Activated CD4-positive, alpha-beta T cell treated with anti-CD3 and anti-CD28 coated beads, Interleukin-2, amount 10 ng/mL, durations not matched to agents 7 days and 5 days (primary cell): ENCODE measurements at regions not wholly inside any gene's neighbourhood (a gene's known extent, or its start where the extent isn't known, plus 50 kb on each side); places are given as distances from the start of the nearest gene placed in this dataset.
"Not testable (repeated sequence)": the region's sequence is repeated elsewhere in the genome, so short reads cannot be mapped to it uniquely, and the experiment has no call there.

Experiments used
- CTCF ChIA-PET: fragments of 350-600 bp; sonication (Branson Sonifier 250); formaldehyde crosslinking; loops from one replicate; lab custom pipeline; 2021; ENCODE audit warnings: antibody characterized with exemption; lab: Charles Lee
- POLR2A ChIA-PET: fragments of 350-600 bp; sonication (Branson Sonifier 250); formaldehyde crosslinking; loops from one replicate; lab custom pipeline; 2021; ENCODE audit warnings: antibody characterized with exemption; lab: Charles Lee
- DNase-seq: peaks from one replicate; pipeline ENCODE4 v3.0.0-alpha.2; 2020
- H3K27ac Mint-ChIP-seq: one replicate; pipeline ENCODE4 v1.8.0; 2021; ENCODE audit warnings: mild to moderate bottlenecking, moderate library complexity, mixed read lengths
- H3K27me3 Mint-ChIP-seq: one replicate; pipeline ENCODE4 v1.8.0; 2021; ENCODE audit warnings: mixed read lengths
- H3K36me3 Mint-ChIP-seq: one replicate; pipeline ENCODE4 v1.8.0; 2021; ENCODE audit warnings: low read depth, mixed read lengths
- H3K4me1 Mint-ChIP-seq: one replicate; pipeline ENCODE4 v1.8.0; 2021; ENCODE audit warnings: mixed read lengths
- H3K4me3 Mint-ChIP-seq: one replicate; pipeline ENCODE4 v1.8.0; 2021; ENCODE audit warnings: mild to moderate bottlenecking, moderate library complexity, mixed read lengths
- H3K9me3 Mint-ChIP-seq: one replicate; pipeline ENCODE4 v1.8.0; 2021; ENCODE audit warnings: mixed read lengths

GRCh38 chr21:31589820-31590219 lies 69.7 kb upstream of the SOD1 start:
- H3K36me3 Mint-ChIP-seq, result no peaks in the 10 kb centered on the region
- H3K27me3 Mint-ChIP-seq, result peaks cover 2% of the 10 kb centered on the region
- ChIA-PET CTCF (interaction anchor here (0.6 kb wide), 2 partner anchors 22 to 369 kb away, joined by 3 to 5 read pairs; no protein-coding TSS in a partner anchor), POLR2A (no interaction called here)
- no peak overlapping the region for H3K27ac Mint-ChIP-seq
- no peak overlapping the region for H3K4me3 Mint-ChIP-seq
- H3K9me3 Mint-ChIP-seq, result no peaks in the 10 kb centered on the region
- H3K4me1 Mint-ChIP-seq, result no peaks in the 10 kb centered on the region
- DNase-seq, result no peak

GRCh38 chr21:31586118-31586517 lies 73.4 kb upstream of the SOD1 start:
- no peaks in the 10 kb centered on the region for H3K9me3 Mint-ChIP-seq
- no peak overlapping the region for H3K27ac Mint-ChIP-seq
- no peaks in the 10 kb centered on the region for H3K4me1 Mint-ChIP-seq
- H3K36me3 Mint-ChIP-seq, result no peaks in the 10 kb centered on the region
- no peak overlapping the region for H3K4me3 Mint-ChIP-seq
- DNase-seq, result no peak
- H3K27me3 Mint-ChIP-seq, result no peaks in the 10 kb centered on the region
- ChIA-PET POLR2A (no interaction called here), CTCF (interaction anchor here (1.1 kb wide), 1 partner anchor 11 kb away, joined by 7 read pairs; no protein-coding TSS in a partner anchor)

GRCh38 chr21:31583937-31584336 lies 75.6 kb upstream of the SOD1 start:
- H3K27me3 Mint-ChIP-seq, H3K4me1 Mint-ChIP-seq: not testable (repeated sequence)

GRCh38 chr21:31583498-31583897 lies 76.0 kb upstream of the SOD1 start:
- Mint-ChIP-seq H3K27me3 (peaks cover 9% of the 10 kb centered on the region), H3K4me3 (no peak overlapping the region), H3K4me1 (no peaks in the 10 kb centered on the region), H3K36me3 (no peaks in the 10 kb centered on the region), H3K27ac (no peak overlapping the region), H3K9me3 (no peaks in the 10 kb centered on the region)
- ChIA-PET POLR2A (no interaction called here), CTCF (no interaction called here)
- DNase-seq, result no peak

More at GRCh38 chr21:31583937-31584336, 75.6 kb upstream of the SOD1 start:
- H3K9me3 Mint-ChIP-seq, H3K27ac Mint-ChIP-seq, CTCF ChIA-PET, H3K4me3 Mint-ChIP-seq, POLR2A ChIA-PET, H3K36me3 Mint-ChIP-seq, DNase-seq: not testable (repeated sequence)

GRCh38 chr21:31580866-31581276 lies 78.6 kb upstream of the SOD1 start:
- ChIA-PET POLR2A (no interaction called here), CTCF (interaction anchor here (0.6 to 2.1 kb wide), 29 partner anchors 11 to 501 kb away, joined by 3 to 15 read pairs (median 4); no protein-coding TSS in a partner anchor)
- Mint-ChIP-seq H3K4me1 (no peaks in the 10 kb centered on the region), H3K27me3 (peaks cover 22% of the 10 kb centered on the region), H3K27ac (no peak overlapping the region), H3K4me3 (no peak overlapping the region), H3K9me3 (no peaks in the 10 kb centered on the region), H3K36me3 (no peaks in the 10 kb centered on the region)
- DNase-seq, result peak; percentile 83

- no peak overlapping the region for H3K4me3 Mint-ChIP-seq
- H3K27me3 Mint-ChIP-seq, result peaks cover 22% of the 10 kb centered on the region
- ChIA-PET POLR2A (no interaction called here), CTCF (interaction anchor here (0.7 kb wide), 1 partner anchor 341 kb away, joined by 3 read pairs; no protein-coding TSS in a partner anchor)
- DNase-seq, result no peak
- no peaks in the 10 kb centered on the region for H3K4me1 Mint-ChIP-seq
- no peaks in the 10 kb centered on the region for H3K36me3 Mint-ChIP-seq
- no peak overlapping the region for H3K27ac Mint-ChIP-seq
- peaks cover 7% of the 10 kb centered on the region for H3K9me3 Mint-ChIP-seq
Observed at GRCh38 chr21:31577271-31577670, 82.2 kb upstream of the SOD1 start.

GRCh38 chr21:31576428-31576827 lies 83.1 kb upstream of the SOD1 start:
- no peak overlapping the region for H3K27ac Mint-ChIP-seq
- H3K9me3 Mint-ChIP-seq, result peaks cover 7% of the 10 kb centered on the region
- peaks cover 22% of the 10 kb centered on the region for H3K27me3 Mint-ChIP-seq
- H3K36me3 Mint-ChIP-seq, result no peaks in the 10 kb centered on the region
- CTCF ChIA-PET, result interaction anchor here (0.7 kb wide), 1 partner anchor 454 kb away, joined by 3 read pairs; no protein-coding TSS in a partner anchor
- DNase-seq, result no peak
- H3K4me1 Mint-ChIP-seq, result no peaks in the 10 kb centered on the region
- no peak overlapping the region for H3K4me3 Mint-ChIP-seq
- POLR2A ChIA-PET, result no interaction called here

GRCh38 chr21:31573217-31573616 lies 86.3 kb upstream of the SOD1 start:
- no peak overlapping the region for H3K27ac Mint-ChIP-seq
- no peak for DNase-seq

GRCh38 chr21:31571879-31572278 lies 87.6 kb upstream of the SOD1 start:
- H3K27me3 Mint-ChIP-seq, result peaks cover 5% of the 10 kb centered on the region
- no peak overlapping the region for H3K27ac Mint-ChIP-seq
- ChIA-PET CTCF (interaction anchor here (0.6 to 2.4 kb wide), 2 partner anchors 13 to 414 kb away, joined by 4 to 12 read pairs; no protein-coding TSS in a partner anchor), POLR2A (no interaction called here)
- H3K4me3 Mint-ChIP-seq, result no peak overlapping the region
- H3K9me3 Mint-ChIP-seq, result peaks cover 7% of the 10 kb centered on the region
- no peak for DNase-seq
- no peaks in the 10 kb centered on the region for H3K36me3 Mint-ChIP-seq
- no peaks in the 10 kb centered on the region for H3K4me1 Mint-ChIP-seq

More at GRCh38 chr21:31573217-31573616, 86.3 kb upstream of the SOD1 start:
- Mint-ChIP-seq H3K27me3 (peaks cover 12% of the 10 kb centered on the region), H3K4me3 (no peak overlapping the region), H3K36me3 (no peaks in the 10 kb centered on the region), H3K9me3 (peaks cover 7% of the 10 kb centered on the region), H3K4me1 (no peaks in the 10 kb centered on the region)
- ChIA-PET CTCF (no interaction called here), POLR2A (no interaction called here)

GRCh38 chr21:31570824-31571566 lies 88.5 kb upstream of the SOD1 start:
- Mint-ChIP-seq H3K4me1 (peaks cover 2% of the 10 kb centered on the region), H3K27me3 (no peaks in the 10 kb centered on the region), H3K27ac (no peak overlapping the region), H3K4me3 (no peak overlapping the region), H3K9me3 (peaks cover 7% of the 10 kb centered on the region), H3K36me3 (no peaks in the 10 kb centered on the region)
- ChIA-PET POLR2A (no interaction called here), CTCF (interaction anchor here (0.6 to 2.4 kb wide), 2 partner anchors 12 to 24 kb away, joined by 3 to 12 read pairs; no protein-coding TSS in a partner anchor)
- no peak for DNase-seq

- DNase-seq, result no peak
- Mint-ChIP-seq H3K27me3 (no peaks in the 10 kb centered on the region), H3K27ac (no peak overlapping the region), H3K36me3 (no peaks in the 10 kb centered on the region), H3K4me1 (peaks cover 2% of the 10 kb centered on the region), H3K9me3 (no peaks in the 10 kb centered on the region), H3K4me3 (no peak overlapping the region)
- CTCF ChIA-PET, result interaction anchor here (0.6 to 1.0 kb wide), 2 partner anchors 14 to 344 kb away, joined by 3 to 4 read pairs; no protein-coding TSS in a partner anchor
- POLR2A ChIA-PET, result interaction anchor here (0.5 kb wide), 1 partner anchor 1932 kb away, joined by 3 read pairs; no protein-coding TSS in a partner anchor
Observed at GRCh38 chr21:31566611-31567010, 92.9 kb upstream of the SOD1 start.

- H3K9me3 Mint-ChIP-seq, result no peaks in the 10 kb centered on the region
- POLR2A ChIA-PET, result interaction anchor here (0.7 kb wide), 1 partner anchor 299 kb away, joined by 5 read pairs; no protein-coding TSS in a partner anchor
- H3K27me3 Mint-ChIP-seq, result no peaks in the 10 kb centered on the region
- H3K4me1 Mint-ChIP-seq, result peaks cover 2% of the 10 kb centered on the region
- DNase-seq, result no peak
- H3K27ac Mint-ChIP-seq, result no peak overlapping the region
- CTCF ChIA-PET, result interaction anchor here (0.6 to 1.0 kb wide), 2 partner anchors 15 to 343 kb away, joined by 3 to 4 read pairs; no protein-coding TSS in a partner anchor
- H3K4me3 Mint-ChIP-seq, result no peak overlapping the region
- no peaks in the 10 kb centered on the region for H3K36me3 Mint-ChIP-seq
Observed at GRCh38 chr21:31566064-31566463, 93.4 kb upstream of the SOD1 start.

GRCh38 chr21:31564439-31564838 lies 95.1 kb upstream of the SOD1 start:
- H3K27ac Mint-ChIP-seq, result no peak overlapping the region
- no peak overlapping the region for H3K4me3 Mint-ChIP-seq
- ChIA-PET CTCF (no interaction called here), POLR2A (no interaction called here)
- H3K9me3 Mint-ChIP-seq, result no peaks in the 10 kb centered on the region
- peaks cover 7% of the 10 kb centered on the region for H3K36me3 Mint-ChIP-seq
- peaks cover 12% of the 10 kb centered on the region for H3K4me1 Mint-ChIP-seq
- H3K27me3 Mint-ChIP-seq, result no peaks in the 10 kb centered on the region
- no peak for DNase-seq
